Left lung (tissue), 4 donors: ENCODE measurements at regions not wholly inside any gene's neighbourhood (a gene's known extent, or its start where the extent isn't known, plus 50 kb on each side); places are given as distances from the start of the nearest gene placed in this dataset.
A peak's percentile ranks its signal among the peaks of the same experiment; 100 is the strongest.

Source experiments
- ATAC-seq: fragments of 200-7000 bp; cut with Tn5 transposase; one replicate; pipeline ENCODE4 v1.9.1; 2020; ENCODE audit warnings: moderate library complexity
- DNase-seq, 4 donors: peaks; one replicate each; pipeline ENCODE4 v3.0.0-alpha.2; 2013 to 2020
- H3K27ac ChIP-seq, 2 donors: fragments of 200-600 bp; sonication (generic) in 1 of 2; one replicate each; pipeline versions ENCODE4 v1.5.0 to v1.8.0; 2020 to 2021
- H3K27me3 ChIP-seq, 2 donors: fragments of 200-600 bp; sonication (generic) in 1 of 2; one replicate each; pipeline versions ENCODE4 v1.5.0 to v1.8.0; 2020 to 2021
- H3K36me3 ChIP-seq, 2 donors: fragments of 200-600 bp; sonication (generic) in 1 of 2; one replicate each; pipeline versions ENCODE4 v1.5.0 to v1.8.0; 2020 to 2021
- H3K4me1 ChIP-seq, 2 donors: fragments of 200-600 bp; one replicate each; pipeline ENCODE4 v1.8.0; 2021
- H3K4me3 ChIP-seq, 2 donors: fragments of 200-600 bp; sonication (generic) in 1 of 2; one replicate each; pipeline versions ENCODE4 v1.5.0 to v1.8.0; 2020 to 2021; ENCODE audit warnings: mild to moderate bottlenecking in 1 of 2
- H3K9me3 ChIP-seq, 2 donors: fragments of 200-600 bp; sonication (generic) in 1 of 2; one replicate each; pipeline versions ENCODE4 v1.5.0 to v1.8.0; 2020 to 2021
- intact Hi-C, 2 donors: fragments of 100-400 bp; cut with DNase I; formaldehyde crosslinking; loops; one replicate each; pipeline versions ENCODE4 v1.11.2 to v1.14.2; 2022
- TF ChIP-seq, protein P1 (sequence below), 2 donors: fragments of 200-600 bp; sonication (generic) in 1 of 2; IDR thresholded peaks; one replicate each; pipeline versions ENCODE4 v1.5.0 to v1.8.0; 2021; ENCODE audit warnings: antibody characterized with exemption in 2 of 2
- donor health status: DM: no; HTN: yes; CAD: no.
- donor health status: DM: no; HTN: no; CAD: no.

DNA sequence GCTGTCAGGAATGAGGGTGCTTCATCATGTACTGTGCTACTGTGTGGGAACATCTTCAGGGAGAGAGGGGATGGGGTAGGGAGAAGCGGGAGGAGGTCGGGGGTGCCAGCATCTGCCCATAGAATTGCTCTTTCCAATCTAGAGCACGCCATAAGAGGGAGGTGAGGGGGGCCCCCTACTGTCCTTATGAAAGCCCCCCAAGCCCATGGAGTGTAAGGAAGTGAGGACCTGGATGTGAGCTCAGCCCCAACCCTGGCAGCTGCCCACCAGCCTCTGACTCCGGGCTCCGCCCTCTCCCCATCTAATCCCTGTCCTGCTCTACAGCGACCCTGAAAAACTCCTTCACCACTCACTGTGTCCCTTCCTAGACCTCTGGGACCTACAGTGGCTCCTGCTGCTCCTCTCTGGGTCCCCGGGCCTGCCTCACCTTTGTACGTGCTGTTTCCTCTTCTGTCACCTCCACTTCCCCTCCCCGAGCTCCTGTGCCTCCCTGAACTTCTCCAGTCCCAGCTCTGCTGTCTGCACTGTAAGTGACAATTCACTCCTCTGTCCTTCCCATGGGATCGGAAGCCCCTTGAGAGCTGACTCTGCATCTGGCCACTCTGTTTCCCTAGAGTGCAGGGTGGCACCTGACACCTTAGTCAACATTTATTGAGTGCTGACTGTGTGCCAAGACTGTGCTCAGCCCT, 269.4 kb downstream of the PTPRU start:
- TF ChIP-seq, protein P1, sequence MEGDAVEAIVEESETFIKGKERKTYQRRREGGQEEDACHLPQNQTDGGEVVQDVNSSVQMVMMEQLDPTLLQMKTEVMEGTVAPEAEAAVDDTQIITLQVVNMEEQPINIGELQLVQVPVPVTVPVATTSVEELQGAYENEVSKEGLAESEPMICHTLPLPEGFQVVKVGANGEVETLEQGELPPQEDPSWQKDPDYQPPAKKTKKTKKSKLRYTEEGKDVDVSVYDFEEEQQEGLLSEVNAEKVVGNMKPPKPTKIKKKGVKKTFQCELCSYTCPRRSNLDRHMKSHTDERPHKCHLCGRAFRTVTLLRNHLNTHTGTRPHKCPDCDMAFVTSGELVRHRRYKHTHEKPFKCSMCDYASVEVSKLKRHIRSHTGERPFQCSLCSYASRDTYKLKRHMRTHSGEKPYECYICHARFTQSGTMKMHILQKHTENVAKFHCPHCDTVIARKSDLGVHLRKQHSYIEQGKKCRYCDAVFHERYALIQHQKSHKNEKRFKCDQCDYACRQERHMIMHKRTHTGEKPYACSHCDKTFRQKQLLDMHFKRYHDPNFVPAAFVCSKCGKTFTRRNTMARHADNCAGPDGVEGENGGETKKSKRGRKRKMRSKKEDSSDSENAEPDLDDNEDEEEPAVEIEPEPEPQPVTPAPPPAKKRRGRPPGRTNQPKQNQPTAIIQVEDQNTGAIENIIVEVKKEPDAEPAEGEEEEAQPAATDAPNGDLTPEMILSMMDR (IDR thresholded peaks at IDR 0.05), result no peak
- ATAC-seq (no peak), DNase-seq (peak in 1 of 4 donors; percentile 30)
- Histone ChIP-seq H3K4me1 (no peaks in the 10 kb centered on the region), H3K9me3 (no peaks in the 10 kb centered on the region), H3K36me3 (no peaks in the 10 kb centered on the region), H3K4me3 (no peak overlapping the region), H3K27ac (no peak overlapping the region), H3K27me3 (peaks cover 0 to 50% of the 10 kb centered on the region in 2 donors)
- intact Hi-C loops, result no loop called here

DNA sequence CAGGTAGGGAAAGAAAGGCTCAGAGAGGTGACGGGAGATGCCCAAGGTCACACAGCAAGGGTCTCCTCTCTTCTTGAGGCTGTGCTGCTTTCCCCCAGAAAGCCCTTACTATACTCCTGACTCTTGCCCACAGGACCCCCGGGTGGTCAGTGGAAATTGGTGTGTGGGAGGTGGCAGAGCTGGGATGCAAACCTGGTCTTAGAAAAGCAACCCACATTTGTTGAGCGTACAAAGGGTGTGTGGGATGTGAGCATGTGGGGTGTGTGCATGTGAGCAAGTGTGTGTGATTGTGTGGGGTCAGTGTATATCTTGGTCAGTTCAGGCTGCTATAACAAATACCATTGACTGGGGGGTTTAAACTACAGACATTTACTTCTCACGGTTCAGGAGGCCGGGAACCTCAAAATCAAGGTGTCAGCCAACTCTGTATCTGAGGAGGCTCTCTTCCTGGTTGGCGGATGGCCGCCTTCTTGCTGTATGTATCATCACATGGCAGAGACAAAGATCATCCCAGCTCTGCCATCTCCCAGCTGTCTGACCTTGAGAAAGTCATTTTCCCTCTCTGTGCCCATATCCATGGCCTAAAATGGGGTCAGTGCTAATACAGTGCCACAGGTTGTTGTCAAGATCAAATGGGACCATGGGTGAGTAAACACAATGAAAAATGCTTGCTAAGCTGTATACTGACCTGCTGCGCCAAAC, 268.5 kb downstream of the PTPRU start:
- Histone ChIP-seq H3K27me3 (peaks cover 0 to 50% of the 10 kb centered on the region in 2 donors), H3K36me3 (no peaks in the 10 kb centered on the region), H3K27ac (no peak overlapping the region), H3K4me3 (no peak overlapping the region), H3K9me3 (no peaks in the 10 kb centered on the region), H3K4me1 (no peaks in the 10 kb centered on the region)
- ATAC-seq (no peak), DNase-seq (no peak)
- TF ChIP-seq, protein P1 (IDR thresholded peaks at IDR 0.05), result no peak
- intact Hi-C loops, result no loop called here

DNA sequence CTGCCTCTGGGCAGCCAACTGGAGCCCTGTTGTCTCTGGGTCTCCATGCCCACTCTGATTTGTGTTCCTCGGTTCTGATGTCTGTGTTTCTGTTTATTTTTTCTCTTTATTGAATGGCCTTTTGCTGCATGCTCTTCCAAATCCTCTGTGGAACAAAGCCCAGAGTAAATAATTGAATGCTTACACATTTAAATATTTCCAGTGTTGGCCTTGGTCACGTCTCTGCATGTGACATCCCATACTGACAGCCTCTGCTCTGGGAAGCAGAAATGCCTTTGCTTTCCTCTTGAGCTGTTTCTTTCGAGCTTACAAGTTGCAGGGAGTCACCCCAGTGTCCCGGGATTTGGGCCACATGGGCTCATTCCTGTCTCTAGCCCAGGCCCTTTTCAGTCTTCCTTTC, 267.9 kb downstream of the PTPRU start:
- H3K27ac ChIP-seq, result no peak overlapping the region
- ATAC-seq (no peak), DNase-seq (peak in 2 of 4 donors; percentile 33 to 46)

DNA sequence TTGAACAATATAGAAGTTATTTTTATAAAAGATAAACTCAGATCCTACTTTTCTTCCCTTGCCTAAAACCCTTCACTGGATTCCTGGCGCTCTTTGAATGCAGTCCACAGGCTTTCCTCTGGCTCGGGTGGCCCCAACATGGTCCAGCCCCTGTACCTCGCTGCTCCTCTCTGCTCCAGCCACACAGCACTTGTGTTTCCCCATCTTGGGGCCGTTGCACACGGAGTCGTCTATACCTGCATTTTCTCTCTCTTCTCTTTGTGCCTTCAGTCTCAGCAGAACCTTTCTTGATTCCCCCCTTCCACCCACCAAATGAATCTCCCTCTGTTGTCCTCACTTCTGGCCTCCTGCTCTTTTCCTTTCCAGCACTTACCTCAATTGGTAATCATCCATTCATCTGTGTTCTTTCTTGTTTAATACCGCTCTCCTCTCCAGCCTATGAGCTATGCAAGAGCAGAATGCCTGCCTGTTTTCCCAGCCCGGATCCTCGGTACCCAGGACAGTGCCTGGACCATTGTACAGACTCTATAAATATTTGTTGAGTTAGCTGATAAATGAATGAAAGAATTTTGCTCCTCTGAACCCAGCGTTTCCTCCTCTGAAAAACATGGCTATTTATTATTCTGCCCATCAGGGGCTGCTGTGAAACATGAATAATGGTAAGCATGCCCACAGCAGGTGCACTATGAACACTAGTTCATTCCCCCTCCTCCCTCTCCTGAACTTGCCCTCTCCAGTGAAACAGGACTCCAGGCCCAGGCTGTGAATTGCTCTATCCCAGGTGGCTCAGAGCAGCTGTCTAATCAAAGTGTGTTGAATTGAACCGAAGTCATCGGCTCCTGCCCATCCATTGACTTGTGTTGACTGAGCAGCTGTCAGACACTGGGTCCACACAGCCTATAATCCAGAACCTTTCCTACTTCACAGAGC, 266.9 kb downstream of the PTPRU start:
- ATAC-seq (no peak), DNase-seq (no peak)
- TF ChIP-seq, protein P1 (IDR thresholded peaks at IDR 0.05), result no peak
- H3K4me3 ChIP-seq, result no peak overlapping the region
- no peaks in the 10 kb centered on the region for H3K9me3 ChIP-seq
- no peaks in the 10 kb centered on the region for H3K36me3 ChIP-seq
- peaks cover 0 to 54% of the 10 kb centered on the region in 2 donors for H3K27me3 ChIP-seq
- intact Hi-C loops, result no loop called here
- H3K27ac ChIP-seq, result no peak overlapping the region
- no peaks in the 10 kb centered on the region for H3K4me1 ChIP-seq

More for the DNA sequence above, 267.9 kb downstream of the PTPRU start:
- TF ChIP-seq, protein P1 (IDR thresholded peaks at IDR 0.05), result no peak
- H3K36me3 ChIP-seq, result no peaks in the 10 kb centered on the region
- H3K4me1 ChIP-seq, result no peaks in the 10 kb centered on the region
- H3K4me3 ChIP-seq, result no peak overlapping the region
- no peaks in the 10 kb centered on the region for H3K9me3 ChIP-seq
- peaks cover 0 to 50% of the 10 kb centered on the region in 2 donors for H3K27me3 ChIP-seq
- intact Hi-C loops, result no loop called here
